ENCODE measurements at regions not wholly inside any gene's neighbourhood (a gene's known extent, or its start where the extent isn't known, plus 50 kb on each side); places are given as distances from the start of the nearest gene placed in this dataset.

- Histone ChIP-seq H3K27me3 (ENCODE audit: control insufficient read depth, insufficient read depth, low read length) (peaks cover 7% of the 10 kb centered on the region), H3K4me3 (ENCODE audit: low read depth, low read length) (no peak overlapping the region), H3K27ac (ENCODE audit: low read depth, low read length) (no peak overlapping the region), H3K9me3 (ENCODE audit: control insufficient read depth, insufficient read depth, low read length) (no peaks in the 10 kb centered on the region)
- no peak for DNase-seq (ENCODE audit: low read depth, low spot score)
- CTCF ChIA-PET, result interaction anchor here (1.1 kb wide), 1 partner anchor 26 kb away, joined by 4 read pairs; no protein-coding TSS in a partner anchor
- POLR2A ChIA-PET, result no interaction called here
- no peak for TF ChIP-seq CTCF (IDR thresholded peaks at IDR 0.05; ENCODE audit: low read depth, low read length)
These were observed 266.2 kb upstream of the ZFP64 start for GRCh38 chr20:52457826-52458225.

- Histone ChIP-seq H3K4me3 (ENCODE audit: low read depth, low read length) (no peak overlapping the region), H3K27me3 (ENCODE audit: control insufficient read depth, insufficient read depth, low read length) (no peaks in the 10 kb centered on the region), H3K27ac (ENCODE audit: low read depth, low read length) (peak overlapping the region; percentile 74), H3K9me3 (ENCODE audit: control insufficient read depth, insufficient read depth, low read length) (no peaks in the 10 kb centered on the region)
- TF ChIP-seq CTCF (IDR thresholded peaks at IDR 0.05; ENCODE audit: low read depth, low read length), result no peak
- DNase-seq (ENCODE audit: low read depth, low spot score), result peak; percentile 47
- POLR2A ChIA-PET, result no interaction called here
- CTCF ChIA-PET, result no interaction called here
These were observed 263.1 kb upstream of the ZFP64 start for GRCh38 chr20:52454660-52455059.

GRCh38 chr20:52448513-52449232 is 257.1 kb upstream of the ZFP64 start:
- no peak overlapping the region for H3K4me3 ChIP-seq (ENCODE audit: low read depth, low read length)
- no peak for TF ChIP-seq CTCF (IDR thresholded peaks at IDR 0.05; ENCODE audit: low read depth, low read length)
- ChIA-PET POLR2A (no interaction called here), CTCF (interaction anchor here (0.6 kb wide), 2 partner anchors 65 to 242 kb away, joined by 3 to 10 read pairs; no protein-coding TSS in a partner anchor)
- H3K27ac ChIP-seq (ENCODE audit: low read depth, low read length), result no peak overlapping the region
- no peaks in the 10 kb centered on the region; the same call in 1 of the 2 replicates for H3K9me3 ChIP-seq (ENCODE audit: control insufficient read depth, insufficient read depth, low read length)
- no peaks in the 10 kb centered on the region for H3K27me3 ChIP-seq (ENCODE audit: control insufficient read depth, insufficient read depth, low read length)
- no peak for DNase-seq (ENCODE audit: low read depth, low spot score)

- Histone ChIP-seq H3K4me3 (ENCODE audit: low read depth, low read length) (no peak overlapping the region), H3K27me3 (ENCODE audit: control insufficient read depth, insufficient read depth, low read length) (no peaks in the 10 kb centered on the region), H3K9me3 (ENCODE audit: control insufficient read depth, insufficient read depth, low read length) (no peaks in the 10 kb centered on the region; the same call in 1 of the 2 replicates), H3K27ac (ENCODE audit: low read depth, low read length) (no peak overlapping the region)
- ChIA-PET CTCF (no interaction called here), POLR2A (no interaction called here)
- no peak for DNase-seq (ENCODE audit: low read depth, low spot score)
- no peak for TF ChIP-seq CTCF (IDR thresholded peaks at IDR 0.05; ENCODE audit: low read depth, low read length)
These were observed 255.6 kb upstream of the ZFP64 start for GRCh38 chr20:52447225-52447551.

- H3K27ac ChIP-seq (ENCODE audit: low read depth, low read length), result no peak overlapping the region
- POLR2A ChIA-PET, result no interaction called here
- no peak for TF ChIP-seq CTCF (IDR thresholded peaks at IDR 0.05; ENCODE audit: low read depth, low read length)
- CTCF ChIA-PET, result no interaction called here
- no peaks in the 10 kb centered on the region for H3K27me3 ChIP-seq (ENCODE audit: control insufficient read depth, insufficient read depth, low read length)
- H3K9me3 ChIP-seq (ENCODE audit: control insufficient read depth, insufficient read depth, low read length), result no peaks in the 10 kb centered on the region; the same call in 1 of the 2 replicates
- H3K4me3 ChIP-seq (ENCODE audit: low read depth, low read length), result no peak overlapping the region
- peak; percentile 11 for DNase-seq (ENCODE audit: low read depth, low spot score)
These were observed 255.0 kb upstream of the ZFP64 start for GRCh38 chr20:52446421-52447224.

Data from AG04450 (cell line).